Cerebellar cortex (tissue), 1 donor: ENCODE measurements at regions not wholly inside any gene's neighbourhood (a gene's known extent, or its start where the extent isn't known, plus 50 kb on each side); places are given as distances from the start of the nearest gene placed in this dataset.

ENCODE experiments used
- DNase-seq: peaks from one replicate; pipeline ENCODE4 v3.0.0-alpha.2; 2015; ENCODE audit warnings: low spot score

GRCh38 chr3:66748175-66748876, 247.5 kb upstream of the LRIG1 start:
- DNase-seq = no peak

- DNase-seq = no peak
Measured at GRCh38 chr3:66751842-66752241, 246.3 kb upstream of the KBTBD8 start.

DNA sequence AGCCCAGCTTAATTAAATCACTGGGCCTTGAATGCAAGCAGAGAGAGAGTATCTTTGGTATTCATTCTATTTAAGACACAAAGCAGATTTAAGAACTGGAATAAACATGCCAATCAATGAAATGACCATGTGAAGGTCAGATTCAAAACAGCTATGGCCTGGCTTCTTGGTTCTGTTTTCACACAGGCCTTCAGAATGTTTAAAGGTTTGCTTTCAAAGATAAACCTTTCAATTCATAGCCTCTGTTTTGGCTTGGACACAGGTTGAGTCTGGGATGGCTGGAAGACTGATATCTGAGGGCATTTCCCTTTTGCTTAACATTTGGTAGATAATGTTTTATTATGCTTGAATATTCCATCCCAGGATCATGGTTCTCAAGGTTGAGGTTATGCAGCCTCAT, 244.4 kb upstream of the KBTBD8 start:
- DNase-seq = no peak

- DNase-seq = no peak
Measured at GRCh38 chr3:66754613-66755012, 243.5 kb upstream of the KBTBD8 start.

DNA sequence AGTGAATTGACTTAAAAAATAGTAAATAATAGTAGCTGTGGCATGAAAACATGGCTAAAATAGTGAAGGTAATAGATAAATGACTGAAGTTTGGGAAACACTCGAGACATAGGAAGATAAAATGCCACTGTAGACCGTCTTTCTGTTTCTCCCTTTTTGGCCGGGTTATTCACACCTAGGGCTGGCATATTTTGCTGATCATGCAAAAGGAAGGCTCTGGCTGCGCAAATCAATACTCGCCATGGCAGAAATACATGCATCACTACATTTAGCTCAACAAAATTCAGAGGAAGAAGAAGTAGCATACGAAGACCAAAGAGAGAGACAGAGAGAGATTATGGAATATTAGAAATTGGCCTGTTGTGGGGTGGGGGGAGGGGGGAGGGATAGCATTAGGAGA, 242.2 kb upstream of the KBTBD8 start:
- DNase-seq = no peak

DNA sequence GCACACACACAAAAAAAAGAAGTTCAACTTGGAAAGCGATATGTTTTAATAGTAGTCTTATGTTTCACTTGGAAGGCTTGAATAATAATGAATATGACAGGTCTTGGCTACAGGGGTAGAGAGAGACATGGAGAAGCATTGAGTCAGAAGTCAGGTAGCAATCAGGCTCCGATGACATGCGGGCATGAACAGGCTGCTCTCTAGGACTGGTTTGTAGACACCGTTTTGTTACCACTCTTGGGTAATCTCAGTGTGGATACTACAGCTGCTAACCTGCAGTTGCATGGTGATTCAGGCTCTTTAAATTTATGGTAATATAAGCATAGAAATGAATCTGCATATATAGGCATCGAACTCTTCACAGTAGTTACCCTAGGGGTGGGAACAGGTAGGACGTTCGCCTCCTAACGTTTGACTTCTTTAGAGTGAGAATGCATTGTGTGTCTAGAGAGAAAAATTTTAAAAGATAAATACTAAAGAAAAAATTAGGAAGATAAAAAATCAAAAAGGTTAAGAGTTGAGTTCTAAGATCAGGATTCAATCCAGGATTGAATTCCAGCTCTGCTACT, 241.6 kb upstream of the KBTBD8 start:
- no peak for DNase-seq

- DNase-seq = no peak
Measured at GRCh38 chr3:66761093-66761780, 236.9 kb upstream of the KBTBD8 start.

- peak; percentile 10 for DNase-seq
Measured at GRCh38 chr3:66762916-66763693, 235.0 kb upstream of the KBTBD8 start.

DNA sequence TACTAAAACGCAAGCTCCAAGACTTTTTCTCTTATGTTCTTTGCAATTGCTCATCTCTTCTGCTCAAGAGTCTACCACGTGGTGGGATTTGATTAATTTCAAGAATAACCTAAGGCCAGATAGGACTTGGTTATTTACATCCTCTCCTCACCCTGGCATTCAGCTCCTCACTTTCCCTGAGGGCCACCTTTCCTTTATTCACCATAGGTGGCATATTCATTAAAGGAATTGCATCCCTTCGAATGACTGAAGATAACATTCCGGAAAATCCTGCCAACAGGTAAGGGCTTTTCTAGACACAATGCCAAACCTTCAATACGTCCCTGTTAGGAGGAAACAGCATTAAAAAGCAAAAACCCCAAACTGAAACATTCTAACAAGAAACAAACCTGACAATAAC, 220.0 kb upstream of the KBTBD8 start:
- DNase-seq = no peak

- no peak for DNase-seq
Measured at GRCh38 chr3:66778777-66779176, 219.3 kb upstream of the KBTBD8 start.

- no peak for DNase-seq
Measured at GRCh38 chr3:66785191-66785909, 212.8 kb upstream of the KBTBD8 start.

DNA sequence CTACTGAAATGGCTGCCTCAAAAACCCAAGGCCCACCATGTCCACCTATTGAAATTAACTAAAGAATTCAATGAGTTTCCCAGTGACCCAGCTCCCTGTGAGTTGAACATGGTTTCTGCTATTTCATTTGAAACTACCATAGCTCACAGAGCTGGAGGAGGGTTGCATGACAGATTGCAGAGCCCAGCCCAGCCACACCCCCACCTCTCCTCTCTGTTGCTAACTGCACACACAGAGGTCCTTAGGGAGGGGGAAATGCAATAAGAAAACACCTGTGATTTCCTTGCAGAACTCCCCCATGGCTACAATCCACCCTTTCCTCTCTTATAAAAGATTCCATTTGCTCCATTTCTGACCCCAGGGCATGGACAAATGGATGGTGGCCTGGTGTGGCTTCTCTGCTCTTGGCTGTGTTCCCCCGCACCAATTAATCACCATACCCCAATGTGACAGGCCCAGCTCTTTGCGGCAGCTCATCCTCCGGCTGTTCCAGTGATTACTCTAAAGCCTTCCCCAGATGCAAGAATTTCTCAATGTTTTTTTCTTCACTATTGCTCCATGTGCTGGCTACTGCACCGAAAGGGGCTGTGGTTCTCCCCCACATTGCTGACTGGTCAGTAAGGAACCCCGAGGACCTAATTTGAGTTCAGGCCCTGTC, 208.4 kb upstream of the KBTBD8 start:
- no peak for DNase-seq

GRCh38 chr3:66792086-66792485, 206.0 kb upstream of the KBTBD8 start:
- DNase-seq = no peak

DNA sequence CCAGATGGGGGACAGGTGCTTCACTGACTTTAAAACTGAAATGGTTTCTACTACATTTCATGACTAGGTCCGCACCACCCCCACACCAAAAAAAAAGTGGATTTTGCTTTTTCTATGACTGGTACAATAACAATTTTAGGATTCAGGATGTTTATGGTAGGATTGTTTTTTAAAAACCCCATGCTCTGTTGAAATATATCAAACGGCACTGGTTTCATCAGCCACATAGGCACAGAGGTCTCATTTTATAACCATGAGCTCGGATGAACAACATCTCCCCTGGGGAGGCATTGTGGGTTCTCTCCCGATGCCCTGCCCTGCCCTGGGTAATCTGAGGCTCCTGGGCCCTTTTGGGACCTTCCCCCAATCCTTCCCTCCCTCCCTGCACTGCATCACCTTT, 202.7 kb upstream of the KBTBD8 start:
- DNase-seq = no peak

DNA sequence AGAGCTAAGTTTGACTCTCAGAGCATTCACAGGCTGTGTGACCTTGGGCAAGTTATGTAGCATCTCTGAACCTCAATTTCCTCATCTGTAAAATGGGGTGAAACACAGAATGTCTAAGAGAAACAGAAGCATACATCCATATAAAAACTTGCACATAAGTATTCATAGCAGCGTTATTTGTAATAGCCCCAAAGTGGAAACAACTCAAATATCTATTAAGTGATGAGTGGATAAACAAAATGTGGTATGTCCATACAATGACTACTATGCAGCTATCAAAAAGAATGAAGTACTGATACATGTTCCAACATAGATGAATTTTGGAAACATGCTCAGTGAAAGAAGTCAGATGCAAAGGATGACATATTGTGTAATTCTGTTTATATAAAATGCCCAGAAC, 201.8 kb upstream of the KBTBD8 start:
- no peak for DNase-seq

- DNase-seq = peak; percentile 5
Measured at GRCh38 chr3:66797889-66798560, 200.1 kb upstream of the KBTBD8 start.

GRCh38 chr3:66800941-66801545, 197.1 kb upstream of the KBTBD8 start:
- no peak for DNase-seq

DNA sequence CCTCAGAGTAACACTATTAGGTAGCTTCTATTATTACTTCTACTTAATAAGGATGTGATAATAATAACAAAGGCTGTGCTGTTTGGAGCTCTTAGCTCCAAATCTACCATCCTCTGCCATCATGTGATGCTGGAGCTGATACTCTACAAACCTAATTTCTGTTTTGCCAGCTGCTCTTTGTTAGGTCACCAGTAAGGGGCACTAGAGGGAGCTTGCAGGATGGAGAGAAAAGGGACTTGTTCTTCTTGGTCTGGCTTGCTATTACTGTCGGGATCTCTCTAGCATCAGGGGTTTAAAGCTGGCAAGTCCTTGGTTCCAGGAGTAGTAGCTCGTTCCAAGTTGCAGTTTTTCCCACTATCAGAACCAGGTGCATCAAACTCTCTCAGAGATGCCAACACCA, 194.9 kb upstream of the KBTBD8 start:
- DNase-seq = peak; percentile 11

GRCh38 chr3:66803721-66804695, 194.1 kb upstream of the KBTBD8 start:
- no peak for DNase-seq
